NCI-H128 (cell line): ENCODE measurements at regions not wholly inside any gene's neighbourhood (a gene's known extent, or its start where the extent isn't known, plus 50 kb on each side); places are given as distances from the start of the nearest gene placed in this dataset.
"Not testable (repeated sequence)": the region's sequence is repeated elsewhere in the genome, so short reads cannot be mapped to it uniquely, and the experiment has no call there.

Experiments used
- DNase-seq: peaks from one replicate; lab custom pipeline; 2025; ENCODE audit not compliant: unreplicated experiment; lab: John Stamatoyannopoulos, UW

- DNase-seq, result not testable (repeated sequence)
Observed at GRCh38 chr1:8118736-8119135, 92.6 kb upstream of the ERRFI1 start.

- no peak for DNase-seq
Observed at GRCh38 chr1:8118031-8118451, 91.9 kb upstream of the ERRFI1 start.

DNA sequence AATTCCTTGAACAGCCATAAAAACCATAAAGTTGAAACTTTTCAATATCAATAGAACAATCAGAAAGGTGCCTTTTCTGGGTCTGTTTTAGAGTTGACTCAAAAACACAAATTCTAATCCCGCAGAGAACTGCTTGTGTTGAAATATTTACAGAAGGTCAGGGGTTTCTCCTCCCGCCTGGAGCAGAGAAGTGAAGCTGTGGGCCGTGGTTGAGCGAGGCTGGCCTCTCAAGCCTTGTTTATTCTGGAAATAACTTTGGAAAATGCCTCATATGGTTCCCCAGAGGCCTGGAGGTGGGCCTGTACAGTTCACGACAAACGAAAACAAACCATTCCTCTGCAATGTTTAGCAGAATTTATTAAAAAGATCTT lies 90.8 kb upstream of the ERRFI1 start:
- no peak for DNase-seq

- no peak for DNase-seq
Observed at GRCh38 chr1:8115769-8116167, 89.7 kb upstream of the ERRFI1 start.

- no peak for DNase-seq
Observed at GRCh38 chr1:8115031-8115768, 89.1 kb upstream of the ERRFI1 start.

DNA sequence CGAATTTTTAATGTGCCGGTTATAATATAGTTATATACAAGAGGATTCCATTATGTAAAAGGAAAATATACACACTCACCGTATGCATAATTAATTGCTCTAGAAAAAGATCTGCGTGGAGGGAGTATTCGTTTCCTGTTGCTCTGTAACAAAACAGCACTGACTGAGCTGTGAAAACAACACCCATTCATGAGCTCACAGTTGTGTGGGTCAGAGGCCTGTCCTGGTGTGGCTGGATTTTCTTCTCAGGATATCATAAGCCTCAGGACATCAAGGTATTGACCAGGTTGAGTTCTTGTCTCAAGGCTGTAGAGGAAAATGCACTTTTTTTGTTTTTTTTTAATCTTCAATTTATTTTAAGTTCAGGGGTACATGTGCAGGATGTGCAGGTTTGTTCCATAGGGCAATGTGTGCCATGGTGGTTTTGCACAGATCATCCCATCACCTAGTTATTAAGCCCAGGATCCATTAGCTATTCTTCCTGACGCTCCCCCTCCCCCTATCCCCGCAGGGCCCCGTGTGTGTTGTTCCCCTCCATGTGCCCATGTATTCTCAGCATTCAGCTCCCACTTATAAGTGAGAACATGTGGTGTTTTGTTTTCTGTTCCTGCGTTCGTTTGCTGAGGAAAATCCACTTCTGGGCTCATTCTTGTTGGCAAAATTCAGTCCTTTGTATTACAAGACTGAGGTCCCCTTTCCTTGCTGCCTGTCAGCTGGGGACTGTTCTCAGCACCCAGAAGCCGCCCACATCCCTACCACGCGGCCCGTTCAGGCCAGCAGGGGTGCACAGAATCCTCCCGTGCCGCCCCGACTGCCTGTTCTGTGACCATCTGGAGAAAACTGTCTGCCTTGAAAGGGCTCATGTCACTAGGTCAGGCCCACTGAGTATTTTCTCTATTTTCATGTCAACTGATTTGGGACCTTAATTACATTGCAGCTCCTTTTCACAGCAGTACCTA lies 87.4 kb upstream of the ERRFI1 start:
- DNase-seq, result no peak

DNA sequence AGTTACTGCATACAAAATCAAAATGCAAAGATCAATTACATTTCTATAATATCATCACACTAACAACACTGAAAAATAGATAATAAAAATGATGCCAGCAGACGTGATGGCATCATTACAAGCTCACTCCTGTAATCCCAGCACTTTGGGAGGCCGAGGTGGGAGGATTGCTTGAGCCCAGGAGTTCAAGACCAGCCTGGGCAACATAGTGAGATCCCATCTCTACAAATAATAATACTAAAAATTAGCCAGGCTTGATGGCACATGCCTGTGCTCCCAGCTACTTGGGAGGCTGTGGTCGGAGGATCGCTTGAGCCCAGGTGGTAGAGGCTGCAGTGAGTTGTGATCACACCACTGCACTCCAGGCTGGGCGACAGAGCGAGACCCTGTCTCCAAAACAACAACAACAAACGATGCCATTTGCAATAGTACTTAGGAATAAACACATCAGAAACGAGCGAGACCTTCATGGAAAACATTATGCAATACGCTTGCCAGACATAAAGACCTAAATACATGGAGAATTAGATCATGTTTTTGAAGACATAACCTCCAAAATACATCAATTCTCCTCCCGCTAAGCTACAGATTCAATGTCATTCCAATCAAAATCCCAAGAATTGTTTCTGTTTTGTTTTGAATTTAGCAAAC lies 86.6 kb upstream of the ERRFI1 start:
- no peak for DNase-seq

DNA sequence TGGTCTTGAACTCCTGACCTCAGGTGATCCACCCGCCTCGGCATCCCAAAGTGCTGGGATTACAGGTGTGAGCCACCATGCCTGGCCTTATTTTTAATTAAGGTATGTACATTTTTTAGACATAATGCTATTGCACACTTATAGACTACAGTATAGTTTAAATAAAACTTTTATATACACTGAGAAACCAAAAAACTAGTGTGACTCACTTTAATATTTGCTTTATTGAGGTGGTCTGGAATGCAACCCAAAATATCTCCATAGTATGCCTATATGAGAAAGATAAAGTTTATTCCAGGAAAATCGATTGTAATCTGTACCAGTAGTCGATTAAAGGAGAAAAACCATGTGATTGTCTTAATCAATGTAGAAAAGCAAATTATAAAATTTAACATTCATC lies 85.5 kb upstream of the ERRFI1 start:
- no peak for DNase-seq

DNA sequence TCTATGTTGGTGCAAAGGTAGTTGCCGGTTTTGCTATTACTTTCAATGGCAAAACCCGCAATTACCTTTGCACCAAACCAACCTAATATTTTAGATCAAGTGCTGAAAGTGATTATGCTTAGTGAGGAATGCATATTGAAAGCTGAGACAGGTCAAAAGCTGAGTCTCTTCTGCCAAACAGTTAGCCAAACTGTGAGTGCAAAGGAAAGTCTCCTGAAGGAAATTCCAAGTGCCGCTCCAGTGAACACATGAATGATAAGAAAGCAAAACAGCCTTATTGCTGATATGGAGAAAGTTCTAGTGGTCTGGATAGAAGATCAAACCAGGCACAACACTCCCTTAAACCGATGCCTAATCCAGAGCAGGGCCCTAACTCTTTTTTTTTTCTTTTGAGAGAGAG lies 83.1 kb upstream of the ERRFI1 start:
- DNase-seq, result no peak

- DNase-seq, result no peak
Observed at GRCh38 chr1:8107897-8108296, 81.8 kb upstream of the ERRFI1 start.

- DNase-seq, result no peak
Observed at GRCh38 chr1:8104278-8105236, 78.4 kb upstream of the ERRFI1 start.

DNA sequence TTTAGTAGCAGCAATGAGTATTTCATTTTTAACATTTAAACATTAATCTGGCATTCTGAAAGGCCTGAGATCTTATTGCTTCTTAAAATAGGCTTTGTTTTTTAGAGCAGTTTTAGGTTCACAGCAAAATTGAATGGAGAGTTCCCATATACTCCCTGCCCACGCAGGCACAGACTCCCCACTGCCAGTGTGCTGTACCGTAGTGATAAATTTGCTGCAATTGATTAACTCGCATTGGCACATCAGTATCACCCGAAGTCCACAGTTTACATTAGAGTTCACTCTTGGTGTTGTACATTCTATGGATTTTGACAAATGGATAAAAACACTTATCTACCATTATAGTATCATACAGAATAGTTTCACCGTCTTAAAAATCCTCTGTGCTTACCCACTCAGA lies 71.8 kb upstream of the ERRFI1 start:
- DNase-seq, result no peak

DNA sequence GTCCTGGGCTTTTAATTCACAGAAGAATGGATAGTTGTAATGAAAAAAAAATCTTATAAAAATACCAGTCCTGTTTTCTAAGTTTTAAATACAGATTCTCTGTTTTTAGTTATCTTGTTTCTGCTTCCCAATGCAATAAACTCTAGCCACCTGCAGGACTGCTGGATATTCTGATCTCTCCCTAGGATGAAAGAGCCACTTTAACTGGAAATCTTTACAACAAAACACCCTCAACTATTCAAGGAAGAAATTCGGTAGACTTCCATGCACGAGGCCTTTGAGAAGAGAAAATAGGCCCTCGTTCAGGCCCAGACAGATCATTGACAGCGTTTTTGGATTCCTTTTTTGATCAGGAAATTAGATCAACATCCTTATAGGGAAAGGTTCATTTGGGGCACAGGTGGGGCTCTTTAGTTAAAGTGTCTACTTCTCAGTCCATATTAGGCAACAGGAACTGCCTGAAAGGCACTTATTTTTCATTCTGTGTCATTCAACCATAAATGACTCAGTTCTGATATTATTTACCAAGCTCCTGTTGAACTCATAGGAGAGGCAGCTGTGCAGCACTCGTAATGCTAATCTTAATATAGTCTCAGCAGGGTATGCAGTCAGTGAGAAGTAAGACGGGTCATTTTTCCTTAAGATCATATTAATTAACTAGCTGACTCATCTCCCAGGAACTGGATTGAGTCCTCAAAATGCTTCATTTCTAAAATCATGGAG lies 71.1 kb upstream of the ERRFI1 start:
- DNase-seq, result peak; percentile 70

DNA sequence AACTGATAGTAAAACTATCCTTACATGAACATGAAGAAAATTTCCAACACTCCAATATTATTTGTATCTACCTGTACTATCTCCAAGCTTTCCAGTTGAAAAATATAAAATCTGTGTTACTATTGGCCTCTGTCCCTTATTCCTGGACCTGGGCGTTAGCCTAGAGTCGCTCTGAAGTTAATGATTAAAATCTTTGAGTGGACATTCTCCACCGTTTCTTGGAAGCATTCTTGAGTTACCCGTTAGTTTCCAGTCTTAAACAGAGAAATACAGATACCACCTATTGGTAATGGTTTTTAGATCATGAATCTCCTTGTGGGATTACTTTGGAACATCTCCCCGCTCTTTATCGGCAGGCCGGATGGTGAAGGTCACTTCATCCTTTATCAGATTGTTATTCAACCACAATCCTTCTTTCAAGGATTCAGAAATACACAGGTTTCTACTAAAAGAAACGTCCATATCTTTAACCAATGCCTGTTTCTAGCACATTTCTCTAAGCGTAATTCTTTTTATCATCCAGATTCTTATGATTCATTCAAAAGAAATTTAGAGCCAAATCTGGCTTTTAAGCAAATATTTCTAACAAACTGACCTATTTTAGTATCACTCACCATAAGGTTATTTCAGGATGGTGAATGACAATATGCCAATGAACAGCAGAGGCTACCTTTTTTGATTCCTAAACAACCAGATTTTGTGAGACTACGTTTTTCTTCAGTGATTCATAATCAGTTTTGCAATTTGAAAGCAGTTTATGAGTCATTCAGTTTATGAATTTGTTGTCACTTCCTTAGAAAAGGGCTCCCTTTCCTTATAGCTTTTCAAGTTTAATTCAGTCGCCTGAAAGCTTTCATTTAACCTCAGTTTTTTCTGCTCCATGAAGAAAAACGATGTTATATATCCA lies 70.2 kb upstream of the ERRFI1 start:
- DNase-seq, result no peak

- no peak for DNase-seq
Observed at GRCh38 chr1:8095584-8095983, 69.5 kb upstream of the ERRFI1 start.

GRCh38 chr1:8094481-8095241 lies 68.6 kb upstream of the ERRFI1 start:
- no peak for DNase-seq

DNA sequence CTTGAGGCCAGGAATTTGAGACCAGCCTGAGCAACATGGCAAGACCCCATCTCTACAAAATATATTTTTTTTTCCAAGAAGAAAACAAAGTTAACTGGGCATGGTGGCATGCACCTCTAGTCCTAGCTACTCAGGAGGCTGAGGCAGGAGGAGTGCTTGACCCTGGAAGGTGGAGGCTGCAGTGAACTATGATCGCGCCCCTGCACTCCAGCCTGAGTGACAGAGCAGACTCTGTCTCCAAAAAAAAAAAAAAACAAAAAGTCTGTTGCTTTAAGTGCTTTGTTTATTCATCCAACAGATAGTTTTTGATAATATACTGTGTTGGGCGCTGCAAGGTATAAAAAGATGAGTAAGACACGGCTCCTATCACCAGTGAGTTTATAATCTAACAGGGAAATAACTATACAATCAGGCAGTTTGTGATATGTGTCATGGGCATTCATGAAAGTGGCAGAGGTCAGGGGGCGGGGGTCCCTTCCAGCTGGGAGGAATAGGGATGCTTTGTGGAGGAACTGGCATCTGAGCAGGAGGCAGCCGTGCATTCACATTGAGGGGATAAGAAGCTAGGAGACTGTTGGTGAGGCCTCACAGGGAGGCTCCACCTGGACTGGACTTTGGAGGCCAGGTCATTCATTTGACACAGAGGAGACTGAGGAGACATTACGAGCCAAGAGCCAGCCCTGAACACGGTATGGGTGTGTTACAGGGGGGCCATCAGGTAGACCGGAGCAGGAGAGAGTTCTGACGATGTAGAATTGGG lies 67.3 kb upstream of the ERRFI1 start:
- DNase-seq, result no peak
